ENCODE measurements at regions not wholly inside any gene's neighbourhood (a gene's known extent, or its start where the extent isn't known, plus 50 kb on each side); places are given as distances from the start of the nearest gene placed in this dataset.
A peak's percentile ranks its signal among the peaks of the same experiment; 100 is the strongest.

GRCh38 chr4:80136270-80136669 is 61.0 kb upstream of the PRDM8 start:
- Histone ChIP-seq H2AFZ (ENCODE audit: low read depth, low read length) (no peak overlapping the region), H3K27me3 (ENCODE audit: insufficient read depth, low read length) (no peaks in the 10 kb centered on the region), H3K79me2 (ENCODE audit: insufficient read depth, low read length) (no peaks in the 10 kb centered on the region), H3K9me3 (ENCODE audit: insufficient read depth, low read depth, low read length) (no peaks in the 10 kb centered on the region), H4K20me1 (ENCODE audit: insufficient read depth, low read length) (no peaks in the 10 kb centered on the region), H3K9ac (ENCODE audit: low read length) (no peak overlapping the region), H3K4me1 (ENCODE audit: insufficient read depth, low read length) (peaks cover 10% of the 10 kb centered on the region), H3K4me3 (ENCODE audit: insufficient read depth, low read depth, low read length) (no peak overlapping the region), H3K4me2 (ENCODE audit: low read length) (no peak overlapping the region), H3K36me3 (ENCODE audit: insufficient read depth, low read length) (no peaks in the 10 kb centered on the region), H3K27ac (ENCODE audit: low read depth, low read length) (no peak overlapping the region)
- Mint-ChIP-seq H3K4me3 (ENCODE audit: unreplicated experiment) (no peak overlapping the region), H3K27ac (ENCODE audit: unreplicated experiment) (no peak overlapping the region), H3K4me1 (ENCODE audit: low read depth, unreplicated experiment) (peaks cover 3% of the 10 kb centered on the region), H3K27me3 (ENCODE audit: low read depth, unreplicated experiment) (no peaks in the 10 kb centered on the region), H3K36me3 (ENCODE audit: low read depth, unreplicated experiment) (no peaks in the 10 kb centered on the region), H3K9me3 (ENCODE audit: unreplicated experiment) (peaks cover 2% of the 10 kb centered on the region)
- DNase-seq (ENCODE audit: low read depth) (no peak), FAIRE-seq (no peak)
- TF ChIP-seq, protein P1, sequence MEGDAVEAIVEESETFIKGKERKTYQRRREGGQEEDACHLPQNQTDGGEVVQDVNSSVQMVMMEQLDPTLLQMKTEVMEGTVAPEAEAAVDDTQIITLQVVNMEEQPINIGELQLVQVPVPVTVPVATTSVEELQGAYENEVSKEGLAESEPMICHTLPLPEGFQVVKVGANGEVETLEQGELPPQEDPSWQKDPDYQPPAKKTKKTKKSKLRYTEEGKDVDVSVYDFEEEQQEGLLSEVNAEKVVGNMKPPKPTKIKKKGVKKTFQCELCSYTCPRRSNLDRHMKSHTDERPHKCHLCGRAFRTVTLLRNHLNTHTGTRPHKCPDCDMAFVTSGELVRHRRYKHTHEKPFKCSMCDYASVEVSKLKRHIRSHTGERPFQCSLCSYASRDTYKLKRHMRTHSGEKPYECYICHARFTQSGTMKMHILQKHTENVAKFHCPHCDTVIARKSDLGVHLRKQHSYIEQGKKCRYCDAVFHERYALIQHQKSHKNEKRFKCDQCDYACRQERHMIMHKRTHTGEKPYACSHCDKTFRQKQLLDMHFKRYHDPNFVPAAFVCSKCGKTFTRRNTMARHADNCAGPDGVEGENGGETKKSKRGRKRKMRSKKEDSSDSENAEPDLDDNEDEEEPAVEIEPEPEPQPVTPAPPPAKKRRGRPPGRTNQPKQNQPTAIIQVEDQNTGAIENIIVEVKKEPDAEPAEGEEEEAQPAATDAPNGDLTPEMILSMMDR (IDR thresholded peaks at IDR 0.05; ENCODE audit: insufficient read depth, low read depth, low read length), result no peak
- no peak for TF ChIP-seq EZH2 (IDR thresholded peaks at IDR 0.05; ENCODE audit: insufficient read depth, low read length)

DNA sequence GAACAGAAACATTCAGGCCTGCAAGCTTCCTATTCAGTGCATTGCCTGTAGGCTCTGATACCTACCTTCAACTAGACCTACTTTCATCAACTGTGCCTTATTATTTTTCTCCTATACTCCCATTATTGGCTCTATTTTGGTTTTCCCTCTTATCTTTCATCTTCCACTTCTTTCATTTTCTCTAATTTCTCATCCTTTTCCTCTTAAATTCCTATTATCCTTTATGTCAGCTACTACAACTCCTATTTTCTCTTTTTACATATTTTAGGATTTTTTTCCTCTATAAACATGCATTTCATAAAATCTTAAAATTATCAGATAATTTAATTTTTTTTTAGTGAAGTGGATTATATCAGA is 61.6 kb upstream of the PRDM8 start:
- TF ChIP-seq, protein P1 (IDR thresholded peaks at IDR 0.05; ENCODE audit: insufficient read depth, low read depth, low read length), result no peak
- no peak for TF ChIP-seq EZH2 (IDR thresholded peaks at IDR 0.05; ENCODE audit: insufficient read depth, low read length)
- Histone ChIP-seq H3K36me3 (ENCODE audit: insufficient read depth, low read length) (no peaks in the 10 kb centered on the region), H3K27ac (ENCODE audit: low read depth, low read length) (no peak overlapping the region), H3K4me2 (ENCODE audit: low read length) (no peak overlapping the region), H2AFZ (ENCODE audit: low read depth, low read length) (no peak overlapping the region), H4K20me1 (ENCODE audit: insufficient read depth, low read length) (no peaks in the 10 kb centered on the region), H3K4me1 (ENCODE audit: insufficient read depth, low read length) (peaks cover 10% of the 10 kb centered on the region), H3K79me2 (ENCODE audit: insufficient read depth, low read length) (no peaks in the 10 kb centered on the region), H3K4me3 (ENCODE audit: insufficient read depth, low read depth, low read length) (no peak overlapping the region), H3K27me3 (ENCODE audit: insufficient read depth, low read length) (no peaks in the 10 kb centered on the region), H3K9me3 (ENCODE audit: insufficient read depth, low read depth, low read length) (no peaks in the 10 kb centered on the region), H3K9ac (ENCODE audit: low read length) (no peak overlapping the region)
- Mint-ChIP-seq H3K27me3 (ENCODE audit: low read depth, unreplicated experiment) (no peaks in the 10 kb centered on the region), H3K27ac (ENCODE audit: unreplicated experiment) (no peak overlapping the region), H3K4me1 (ENCODE audit: low read depth, unreplicated experiment) (peaks cover 3% of the 10 kb centered on the region), H3K9me3 (ENCODE audit: unreplicated experiment) (peaks cover 2% of the 10 kb centered on the region), H3K36me3 (ENCODE audit: low read depth, unreplicated experiment) (no peaks in the 10 kb centered on the region), H3K4me3 (ENCODE audit: unreplicated experiment) (no peak overlapping the region)
- FAIRE-seq (no peak), DNase-seq (ENCODE audit: low read depth) (no peak)

DNA sequence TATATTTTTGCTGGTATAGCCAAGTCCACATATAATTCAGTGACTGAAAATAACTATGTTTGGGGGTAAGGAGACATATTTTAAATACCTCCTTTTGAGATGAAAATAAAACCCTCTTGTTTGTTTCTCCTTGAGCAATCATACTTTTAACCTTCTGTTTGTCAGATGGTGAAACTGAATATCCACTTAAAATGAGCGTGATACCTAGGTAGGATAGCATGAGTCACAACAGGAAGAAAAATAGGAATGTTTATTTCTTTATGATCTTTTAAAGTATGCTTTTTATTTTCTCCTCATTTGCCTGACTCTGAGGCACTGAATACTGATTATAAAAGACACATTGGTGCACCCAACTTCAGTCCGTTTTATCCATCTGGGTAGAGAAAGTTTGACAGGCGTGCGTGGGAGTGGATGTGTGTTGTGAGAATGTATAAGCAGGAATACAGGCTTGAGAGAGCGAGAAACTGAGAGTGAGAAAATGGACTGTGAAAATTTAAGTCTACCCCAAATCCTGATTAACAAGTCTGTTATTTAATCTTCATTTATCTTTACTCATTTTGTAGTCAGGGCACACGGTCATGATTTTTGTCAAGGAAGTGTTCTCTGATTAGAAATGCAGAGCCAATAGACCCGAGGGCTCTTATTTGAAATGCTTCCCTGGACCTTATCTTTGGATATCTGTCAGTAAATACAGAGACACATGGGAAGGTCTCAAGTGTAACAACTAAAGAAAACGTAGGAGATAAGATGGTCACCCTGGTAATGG is 62.1 kb upstream of the ANTXR2 start:
- Histone ChIP-seq H3K4me3 (ENCODE audit: insufficient read depth, low read depth, low read length) (no peak overlapping the region), H3K9me3 (ENCODE audit: insufficient read depth, low read depth, low read length) (no peaks in the 10 kb centered on the region), H3K4me1 (ENCODE audit: insufficient read depth, low read length) (peaks cover 10% of the 10 kb centered on the region), H3K79me2 (ENCODE audit: insufficient read depth, low read length) (no peaks in the 10 kb centered on the region), H4K20me1 (ENCODE audit: insufficient read depth, low read length) (no peaks in the 10 kb centered on the region), H2AFZ (ENCODE audit: low read depth, low read length) (no peak overlapping the region), H3K9ac (ENCODE audit: low read length) (no peak overlapping the region), H3K27ac (ENCODE audit: low read depth, low read length) (no peak overlapping the region), H3K4me2 (ENCODE audit: low read length) (peak overlapping the region; percentile 27), H3K36me3 (ENCODE audit: insufficient read depth, low read length) (no peaks in the 10 kb centered on the region), H3K27me3 (ENCODE audit: insufficient read depth, low read length) (no peaks in the 10 kb centered on the region)
- Mint-ChIP-seq H3K4me3 (ENCODE audit: unreplicated experiment) (no peak overlapping the region), H3K4me1 (ENCODE audit: low read depth, unreplicated experiment) (peaks cover 3% of the 10 kb centered on the region), H3K27me3 (ENCODE audit: low read depth, unreplicated experiment) (no peaks in the 10 kb centered on the region), H3K9me3 (ENCODE audit: unreplicated experiment) (peaks cover 2% of the 10 kb centered on the region), H3K27ac (ENCODE audit: unreplicated experiment) (no peak overlapping the region), H3K36me3 (ENCODE audit: low read depth, unreplicated experiment) (no peaks in the 10 kb centered on the region)
- FAIRE-seq, result no peak
- TF ChIP-seq EZH2 (IDR thresholded peaks at IDR 0.05; ENCODE audit: insufficient read depth, low read length), result no peak
- TF ChIP-seq, protein P1 (IDR thresholded peaks at IDR 0.05; ENCODE audit: insufficient read depth, low read depth, low read length), result no peak
- DNase-seq (ENCODE audit: low read depth), result peak; percentile 10

All from astrocyte (in vitro differentiated cells and primary cell).